ENCODE measurements at regions not wholly inside any gene's neighbourhood (a gene's known extent, or its start where the extent isn't known, plus 50 kb on each side); places are given as distances from the start of the nearest gene placed in this dataset.

DNA sequence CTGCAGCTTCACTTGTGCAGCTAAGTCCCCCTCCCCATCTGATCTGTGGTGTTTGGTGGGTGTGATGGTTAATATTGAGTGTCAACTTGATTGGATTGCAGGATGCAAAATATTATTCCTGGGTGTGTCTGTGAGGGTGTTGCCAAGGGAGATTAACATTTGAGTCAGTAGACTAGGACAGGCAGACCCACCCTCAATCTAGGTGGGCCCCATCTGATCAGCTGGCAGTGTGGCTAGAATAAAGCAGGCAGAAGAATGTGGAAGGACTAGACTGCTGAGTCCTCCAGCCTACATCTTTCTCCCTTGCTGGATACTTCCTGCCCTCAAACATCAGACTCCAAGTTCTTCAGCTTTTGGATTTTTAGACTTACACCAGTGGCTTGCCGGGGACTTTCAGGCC is 103.5 kb upstream of the BOD1L1 start:
- TF ChIP-seq, protein P1, sequence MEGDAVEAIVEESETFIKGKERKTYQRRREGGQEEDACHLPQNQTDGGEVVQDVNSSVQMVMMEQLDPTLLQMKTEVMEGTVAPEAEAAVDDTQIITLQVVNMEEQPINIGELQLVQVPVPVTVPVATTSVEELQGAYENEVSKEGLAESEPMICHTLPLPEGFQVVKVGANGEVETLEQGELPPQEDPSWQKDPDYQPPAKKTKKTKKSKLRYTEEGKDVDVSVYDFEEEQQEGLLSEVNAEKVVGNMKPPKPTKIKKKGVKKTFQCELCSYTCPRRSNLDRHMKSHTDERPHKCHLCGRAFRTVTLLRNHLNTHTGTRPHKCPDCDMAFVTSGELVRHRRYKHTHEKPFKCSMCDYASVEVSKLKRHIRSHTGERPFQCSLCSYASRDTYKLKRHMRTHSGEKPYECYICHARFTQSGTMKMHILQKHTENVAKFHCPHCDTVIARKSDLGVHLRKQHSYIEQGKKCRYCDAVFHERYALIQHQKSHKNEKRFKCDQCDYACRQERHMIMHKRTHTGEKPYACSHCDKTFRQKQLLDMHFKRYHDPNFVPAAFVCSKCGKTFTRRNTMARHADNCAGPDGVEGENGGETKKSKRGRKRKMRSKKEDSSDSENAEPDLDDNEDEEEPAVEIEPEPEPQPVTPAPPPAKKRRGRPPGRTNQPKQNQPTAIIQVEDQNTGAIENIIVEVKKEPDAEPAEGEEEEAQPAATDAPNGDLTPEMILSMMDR (tag by site-specific recombination; IDR thresholded peaks at IDR 0.05) = no peak
- TF ChIP-seq ZNF184 (tag by site-specific recombination; IDR thresholded peaks at IDR 0.05) = no peak
- TF ChIP-seq ZNF423 (tag by site-specific recombination; IDR thresholded peaks at IDR 0.05) = no peak
- TF ChIP-seq TRIM28 (IDR thresholded peaks at IDR 0.05; ENCODE audit: borderline replicate concordance, low read length) = no peak
- TF ChIP-seq YY2 (tag by site-specific recombination; IDR thresholded peaks at IDR 0.05) = no peak
- no peak for TF ChIP-seq ZNF274 (IDR thresholded peaks at IDR 0.05; ENCODE audit: low read length)
- TF ChIP-seq ZNF274 (tag by site-specific recombination; IDR thresholded peaks at IDR 0.05; ENCODE audit: borderline replicate concordance) = no peak
- no peak for TF ChIP-seq ZNF350 (tag by site-specific recombination; IDR thresholded peaks at IDR 0.05)
- TF ChIP-seq, protein P2, sequence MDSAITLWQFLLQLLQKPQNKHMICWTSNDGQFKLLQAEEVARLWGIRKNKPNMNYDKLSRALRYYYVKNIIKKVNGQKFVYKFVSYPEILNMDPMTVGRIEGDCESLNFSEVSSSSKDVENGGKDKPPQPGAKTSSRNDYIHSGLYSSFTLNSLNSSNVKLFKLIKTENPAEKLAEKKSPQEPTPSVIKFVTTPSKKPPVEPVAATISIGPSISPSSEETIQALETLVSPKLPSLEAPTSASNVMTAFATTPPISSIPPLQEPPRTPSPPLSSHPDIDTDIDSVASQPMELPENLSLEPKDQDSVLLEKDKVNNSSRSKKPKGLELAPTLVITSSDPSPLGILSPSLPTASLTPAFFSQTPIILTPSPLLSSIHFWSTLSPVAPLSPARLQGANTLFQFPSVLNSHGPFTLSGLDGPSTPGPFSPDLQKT (IDR thresholded peaks at IDR 0.05; ENCODE audit: borderline replicate concordance, low read depth, low read length) = no peak

Measured in HEK293 (cell line).